Suppressor macrophage (primary cell): ENCODE measurements at regions not wholly inside any gene's neighbourhood (a gene's known extent, or its start where the extent isn't known, plus 50 kb on each side); places are given as distances from the start of the nearest gene placed in this dataset.
"Not testable (repeated sequence)": the region's sequence is repeated elsewhere in the genome, so short reads cannot be mapped to it uniquely, and the experiment has no call there.

Experiments
- DNase-seq, 4 experiments: peaks; one replicate each; pipeline ENCODE4 v3.0.0-alpha.2; 2020 to 2022

- DNase-seq: no peak
Observed at GRCh38 chr5:135177591-135177990, 143.6 kb upstream of the PITX1 start.

- DNase-seq: no peak
Observed at GRCh38 chr5:135176991-135177390, 143.0 kb upstream of the PITX1 start.

- no peak for DNase-seq
Observed at GRCh38 chr5:135174315-135175096, 140.5 kb upstream of the PITX1 start.

GRCh38 chr5:135173662-135174290 lies 139.7 kb upstream of the PITX1 start:
- no peak for DNase-seq

GRCh38 chr5:135172718-135173117 lies 138.7 kb upstream of the PITX1 start:
- DNase-seq: no peak

- peak; percentile 16 to 66 (median 50) for DNase-seq
Observed at GRCh38 chr5:135171336-135171735, 137.3 kb upstream of the PITX1 start.

- peak; percentile 14 to 54 (median 44) for DNase-seq
Observed at GRCh38 chr5:135170500-135170899, 136.5 kb upstream of the PITX1 start.

GRCh38 chr5:135169753-135170152 lies 135.7 kb upstream of the PITX1 start:
- no peak for DNase-seq

- no peak for DNase-seq
Observed at GRCh38 chr5:135167634-135168033, 133.6 kb upstream of the PITX1 start.

GRCh38 chr5:135164873-135165614 lies 131.0 kb upstream of the PITX1 start:
- DNase-seq: not testable (repeated sequence)

- no peak for DNase-seq
Observed at GRCh38 chr5:135163964-135164363, 129.9 kb upstream of the PITX1 start.

- DNase-seq: no peak
Observed at GRCh38 chr5:135163391-135163790, 129.4 kb upstream of the PITX1 start.

GRCh38 chr5:135162661-135163265 lies 128.7 kb upstream of the PITX1 start:
- DNase-seq: no peak

GRCh38 chr5:135161221-135161620 lies 127.2 kb upstream of the PITX1 start:
- DNase-seq: peak in 2 of 4 experiments; percentile 42 to 57

GRCh38 chr5:135160036-135160675 lies 126.1 kb upstream of the PITX1 start:
- no peak for DNase-seq

GRCh38 chr5:135159626-135160025 lies 125.6 kb upstream of the PITX1 start:
- DNase-seq: no peak

- no peak for DNase-seq
Observed at GRCh38 chr5:135158982-135159381, 125.0 kb upstream of the PITX1 start.

GRCh38 chr5:135158314-135158697 lies 124.3 kb upstream of the PITX1 start:
- DNase-seq: no peak

- no peak for DNase-seq
Observed at GRCh38 chr5:135157421-135158313, 123.6 kb upstream of the PITX1 start.

- DNase-seq: no peak
Observed at GRCh38 chr5:135156715-135157404, 122.8 kb upstream of the PITX1 start.

- DNase-seq: no peak
Observed at GRCh38 chr5:135156337-135156714, 122.3 kb upstream of the PITX1 start.
